PC-9 (cell line): ENCODE measurements at regions not wholly inside any gene's neighbourhood (a gene's known extent, or its start where the extent isn't known, plus 50 kb on each side); places are given as distances from the start of the nearest gene placed in this dataset.
"Not testable (repeated sequence)": the region's sequence is repeated elsewhere in the genome, so short reads cannot be mapped to it uniquely, and the experiment has no call there.

Source experiments
- CTCF ChIP-seq: fragments of 200-600 bp; sonication (generic); conservative IDR thresholded peaks from 2 replicates; pipeline ENCODE4 v1.6.1; 2017; ENCODE audit warnings: mixed run types, antibody characterized with exemption, mild to moderate bottlenecking, moderate library complexity
- EZH2 ChIP-seq: fragments of 200-600 bp; sonication (generic); IDR thresholded peaks from 2 replicates; pipeline ENCODE4 v1.8.0; 2017; ENCODE audit warnings: antibody characterized with exemption, low read depth

GRCh38 chr5:52634171-52634570 is 153.5 kb upstream of the ITGA1 start:
- TF ChIP-seq CTCF, EZH2: not testable (repeated sequence)
